K562 (cell line): ENCODE measurements at regions not wholly inside any gene's neighbourhood (a gene's known extent, or its start where the extent isn't known, plus 50 kb on each side); places are given as distances from the start of the nearest gene placed in this dataset.

ENCODE experiments used
- ATAC-seq: fragments of 200-7000 bp; cut with Tn5 transposase; 3 replicates; pipeline ENCODE4 v1.9.1; 2020; ENCODE audit warnings: moderate library complexity
- BruUV-seq: library from RNA; stranded (reverse); fragments of 400-500 nt; replicated peaks from 2 replicates; lab custom pipeline; 2021; lab: Mats Ljungman, UMichigan
- CTCF ChIA-PET: fragments of 300-600 bp; formaldehyde crosslinking; extraction: SDS; loops from one replicate; lab custom pipeline; 2021; ENCODE audit warnings: low intra/inter-chr PET ratio; lab: Yijun Ruan, JAX
- POLR2A ChIA-PET: fragments of 300-600, 350-650 bp; sonication (Branson Sonifier 250); formaldehyde crosslinking; extraction: SDS; loops from one replicate; lab custom pipeline; 2021; ENCODE audit warnings: antibody characterized with exemption, inconsistent platforms; lab: Yijun Ruan, JAX
- DNase-seq, 4 experiments: peaks; one replicate each; pipeline versions ENCODE4 v3.0.0 to v3.0.0-alpha.2; 2011 to 2018; ENCODE audit warnings: low spot score in 3 of 4, mixed read lengths in 3 of 4; ENCODE audit errors: extremely low read depth in 1 of 4
- FAIRE-seq: peaks from 2 replicates; lab custom pipeline; 2011; peaks lifted over from hg19 to GRCh38; lab: Jason Lieb, UNC
- H2AFZ ChIP-seq: 2 replicates; pipeline ENCODE4 v1.6.0; 2011; ENCODE audit warnings: low read depth, low read length, control low read depth, inconsistent platforms
- H3K27ac ChIP-seq: fragments of 200-600 bp; 3 replicates; pipeline ENCODE4 v1.8.0; 2011; ENCODE audit warnings: low read depth, mild to moderate bottlenecking, control low read depth, inconsistent platforms, low read length, moderate library complexity, mixed read lengths; ENCODE audit errors: extremely low read depth
- H3K27me3 ChIP-seq, 2 experiments: fragments of 300-600 bp in 1 of 2; 2 replicates in 1 of 2; 3 replicates in 1 of 2; pipeline versions ENCODE4 v1.6.0 to v1.8.0; 2011; ENCODE audit warnings: inconsistent platforms in 2 of 2, low read length in 2 of 2, mild to moderate bottlenecking in 1 of 2, mixed read lengths in 1 of 2, moderate library complexity in 1 of 2; ENCODE audit not compliant: control insufficient read depth in 2 of 2, insufficient read depth in 2 of 2
- H3K36me3 ChIP-seq: fragments of 300-600 bp; 3 replicates; pipeline ENCODE4 v1.8.0; 2011; ENCODE audit warnings: mild to moderate bottlenecking, low read length, inconsistent platforms; ENCODE audit not compliant: control insufficient read depth, insufficient read depth
- H3K4me1 ChIP-seq, 2 experiments: fragments of 200-600 bp in 1 of 2; replicated peaks in 1 of 2; 2 replicates in 1 of 2; 3 replicates in 1 of 2; pipeline versions ENCODE4 v1.5.1 to v1.8.0; 2011; ENCODE audit warnings: inconsistent platforms in 2 of 2, low read length in 2 of 2, mild to moderate bottlenecking in 1 of 2, mixed read lengths in 1 of 2, moderate library complexity in 1 of 2; ENCODE audit not compliant: control insufficient read depth in 2 of 2, insufficient read depth in 2 of 2
- H3K4me2 ChIP-seq: 2 replicates; pipeline ENCODE4 v1.6.1; 2011; ENCODE audit warnings: low read length, control low read depth, inconsistent platforms, mixed read lengths; ENCODE audit not compliant: insufficient read depth
- H3K4me3 ChIP-seq: fragments of 200-600 bp; sonication (generic), shearing (Covaris generic); 2 replicates; pipeline ENCODE4 v1.5.1; 2016; ENCODE audit warnings: control low read depth, inconsistent platforms
- H3K79me2 ChIP-seq: fragments of 200-600 bp; 3 replicates; pipeline ENCODE4 v1.8.0; 2011; ENCODE audit warnings: low read length, inconsistent platforms; ENCODE audit not compliant: control insufficient read depth, insufficient read depth
- H3K9ac ChIP-seq, 2 experiments: 2 replicates each; pipeline versions ENCODE4 v1.6.0 to v1.6.1; 2011; ENCODE audit warnings: low read depth in 2 of 2, low read length in 2 of 2, control low read depth in 1 of 2, inconsistent platforms in 1 of 2, mild to moderate bottlenecking in 1 of 2, mixed read lengths in 1 of 2; ENCODE audit not compliant: insufficient read depth in 1 of 2
- H3K9me1 ChIP-seq: one replicate; pipeline ENCODE4 v1.6.0; 2011; ENCODE audit warnings: inconsistent platforms, mild to moderate bottlenecking, low read length, moderate library complexity; ENCODE audit not compliant: control insufficient read depth, insufficient read depth
- H3K9me3 ChIP-seq: replicated peaks from 2 replicates; pipeline ENCODE4 v1.5.1; 2011; ENCODE audit warnings: low read depth, low read length, inconsistent platforms; ENCODE audit not compliant: control insufficient read depth, insufficient read depth
- H4K20me1 ChIP-seq: replicated peaks from 2 replicates; pipeline ENCODE4 v1.6.1; 2011; ENCODE audit warnings: low read length, inconsistent platforms, mixed read lengths; ENCODE audit not compliant: control insufficient read depth, insufficient read depth
- CBX3 ChIP-seq, 2 experiments: IDR thresholded peaks; 1 replicate in 1 of 2; 2 replicates in 1 of 2; pipeline ENCODE4 v1.6.1; 2012; ENCODE audit warnings: inconsistent platforms in 2 of 2, low read length in 2 of 2, borderline replicate concordance in 1 of 2, control low read depth in 1 of 2
- CBX5 ChIP-seq: IDR thresholded peaks from 2 replicates; pipeline ENCODE4 v1.6.1; 2014; ENCODE audit warnings: low read depth, borderline replicate concordance
- CXXC5 ChIP-seq: fragments of 250-450 bp; sonication (Bioruptor Pico); IDR thresholded peaks from 2 replicates; pipeline ENCODE4 v1.8.0; 2022; ENCODE audit warnings: inconsistent platforms, mild to moderate bottlenecking, moderate library complexity
- HMGN3 ChIP-seq: IDR thresholded peaks from 2 replicates; pipeline ENCODE4 v1.6.1; 2011; ENCODE audit warnings: borderline replicate concordance, low read depth, mild to moderate bottlenecking, mixed read lengths, low read length; ENCODE audit not compliant: insufficient read length; ENCODE audit errors: extremely low read depth
- JUND ChIP-seq, 2 experiments: IDR thresholded peaks; 2 replicates in 1 of 2; 3 replicates in 1 of 2; pipeline ENCODE4 v1.6.1; 2011; ENCODE audit warnings: borderline replicate concordance in 2 of 2, low read depth in 2 of 2, low read length in 2 of 2, improper control_type of control experiment in 1 of 2, missing biosample characterization in 1 of 2, missing genetic modification characterization in 1 of 2, missing genetic modification reagents in 1 of 2
- NFE2L1 ChIP-seq: fragments of 450-650 bp; IDR thresholded peaks from 2 replicates; pipeline ENCODE4 v1.6.1; 2016; ENCODE audit warnings: missing genetic modification characterization, low read depth, mild to moderate bottlenecking, missing compliant biosample characterization, moderate library complexity, borderline replicate concordance
- RBFOX2 ChIP-seq: fragments of 200-400 bp; formaldehyde crosslinking; IDR thresholded peaks from 2 replicates; pipeline ENCODE4 v1.6.1; 2017; ENCODE audit warnings: low read depth, mild to moderate bottlenecking, low read length, moderate library complexity
- SP1 ChIP-seq: sonication (generic); formaldehyde crosslinking; IDR thresholded peaks from 2 replicates; pipeline ENCODE4 v1.8.1; 2022; ENCODE audit warnings: mild to moderate bottlenecking, missing genetic modification reagents
- THRAP3 ChIP-seq: fragments of 450-650 bp; IDR thresholded peaks from 2 replicates; pipeline ENCODE4 v1.6.1; 2016; ENCODE audit warnings: mild to moderate bottlenecking, inconsistent platforms, borderline replicate concordance
- TRIM28 ChIP-seq: fragments of 450-650 bp; IDR thresholded peaks from 2 replicates; pipeline ENCODE4 v1.6.1; 2017
- ZKSCAN1 ChIP-seq: fragments of 150-350 bp; IDR thresholded peaks from 2 replicates; pipeline ENCODE4 v1.6.1; 2016; ENCODE audit warnings: low read depth, low read length
- WGBS: fragments of 100-300 bp; shearing (Covaris generic); methylation state at CpG from one replicate; pipeline ENCODE4 v1.1.6; 2016; ENCODE audit warnings: low coverage, mixed read lengths; ENCODE audit not compliant: insufficient coverage; ENCODE audit errors: missing lambda C conversion rate; 5-methylcytosine and 5-hydroxymethylcytosine counted together
- in situ Hi-C: fragments of 300-500 bp; cut with MboI; formaldehyde crosslinking; loops from 4 replicates; pipeline ENCODE4 v1.15.0; 2018; ENCODE audit warnings: inconsistent platforms, mixed read lengths
- intact Hi-C: fragments of 100-400 bp; cut with micrococcal nuclease; formaldehyde crosslinking; loops from 2 replicates; pipeline ENCODE4 v1.14.2; 2022

GRCh38 chr16:54856871-54857270 is 73.8 kb upstream of the IRX5 start:
- Histone ChIP-seq H4K20me1 (no peaks in the 10 kb centered on the region), H2AFZ (no peak overlapping the region), H3K36me3 (no peaks in the 10 kb centered on the region), H3K27me3 (no peaks in the 10 kb centered on the region), H3K27ac (no peak overlapping the region), H3K4me1 (no peaks in the 10 kb centered on the region), H3K4me2 (no peak overlapping the region), H3K9me1 (no peaks in the 10 kb centered on the region), H3K79me2 (no peaks in the 10 kb centered on the region), H3K9ac (no peak overlapping the region), H3K9me3 (no peaks in the 10 kb centered on the region), H3K4me3 (no peak overlapping the region)
- no peak for FAIRE-seq
- intact Hi-C loops (no loop called here), in situ Hi-C loops (no loop called here)
- 0 out of 2 replicates have a peak, but pooled peaks have one; percentile 57 for TF ChIP-seq CBX5
- TF ChIP-seq SP1: no peak
- no peak for TF ChIP-seq CXXC5 (CRISPR knock-in tag)
- TF ChIP-seq JUND (IDR thresholded peaks at IDR 0.05; ENCODE audit: borderline replicate concordance, low read depth, low read length): no peak
- no peak for TF ChIP-seq JUND (tag; IDR thresholded peaks at IDR 0.05; ENCODE audit: borderline replicate concordance, low read depth, low read length)
- TF ChIP-seq TRIM28: peak; percentile 80
- no peak for TF ChIP-seq NFE2L1 (tag)
- TF ChIP-seq CBX3 (IDR thresholded peaks at IDR 0.05; ENCODE audit: borderline replicate concordance in 1 of 2, low read length in 2 of 2): peak in 1 of 2 experiments; percentile 74; a peak in 2 of 3 replicates
- no peak for TF ChIP-seq RBFOX2
- no peak for TF ChIP-seq THRAP3
- TF ChIP-seq ZKSCAN1: no peak
- no peak for TF ChIP-seq HMGN3
- no peak for DNase-seq
- no peak for ATAC-seq
- 6% methylated on average over 2 of the region's 2 CpGs for WGBS
- BruUV-seq: no TSS peak
- ChIA-PET POLR2A (no interaction called here), CTCF (no interaction called here)
